Esophagus squamous epithelium (tissue), 5 donors: ENCODE measurements at regions not wholly inside any gene's neighbourhood (a gene's known extent, or its start where the extent isn't known, plus 50 kb on each side); places are given as distances from the start of the nearest gene placed in this dataset.

Experiments used
- DNase-seq: peaks from one replicate; lab custom pipeline; 2025; lab: John Stamatoyannopoulos, UW
- H3K27ac ChIP-seq, 4 donors: fragments of 200-600 bp; sonication (generic); one replicate each; pipeline ENCODE4 v1.5.1; 2016 to 2019; ENCODE audit warnings: mild to moderate bottlenecking in 1 of 4
- H3K27me3 ChIP-seq, 4 donors: fragments of 200-600 bp; sonication (generic); 1 replicate in 3 of 4; 2 replicates in 1 of 4; pipeline versions ENCODE4 v1.5.1 to v1.6.0; 2017 to 2021; ENCODE audit warnings: antibody characterized with exemption in 1 of 4
- H3K36me3 ChIP-seq, 3 donors: fragments of 200-600 bp; sonication (generic); one replicate each; pipeline ENCODE4 v1.5.1; 2016 to 2019
- H3K4me1 ChIP-seq, 3 donors: fragments of 200-600 bp; sonication (generic); one replicate each; pipeline ENCODE4 v1.5.1; 2017 to 2019
- H3K4me3 ChIP-seq, 4 donors: fragments of 200-600 bp; sonication (generic); 1 replicate in 3 of 4; 2 replicates in 1 of 4; pipeline ENCODE4 v1.5.1; 2016 to 2019; ENCODE audit warnings: mild to moderate bottlenecking in 2 of 4, moderate library complexity in 1 of 4
- H3K9me3 ChIP-seq, 3 donors: fragments of 200-600 bp; sonication (generic); one replicate each; pipeline ENCODE4 v1.5.1; 2016 to 2019
- CTCF ChIP-seq, 6 experiments: fragments of 450-650 bp in 4 of 6; fragments of 200-600 bp in 2 of 6; sonication (generic) in 2 of 6; IDR thresholded peaks; one replicate each; pipeline ENCODE4 v1.5.1; 2016 to 2019; ENCODE audit warnings: antibody characterized with exemption in 6 of 6, mild to moderate bottlenecking in 4 of 6, moderate library complexity in 4 of 6
- POLR2A ChIP-seq, 4 donors: fragments of 450-650 bp; IDR thresholded peaks; one replicate each; pipeline ENCODE4 v1.6.1; 2017; ENCODE audit warnings: antibody characterized with exemption in 4 of 4, mild to moderate bottlenecking in 4 of 4, moderate library complexity in 3 of 4
- WGBS, 2 donors: methylation state at CpG; one replicate each; pipeline ENCODE4 v1.1.5; 2018; 5-methylcytosine and 5-hydroxymethylcytosine counted together
- intact Hi-C: fragments of 100-400 bp; cut with DNase I; formaldehyde crosslinking; loops from one replicate; pipeline ENCODE4 v1.15.0; 2022
- donor health status: DM: yes; HTN: yes; CAD: no.

- DNase-seq, result no peak
- H3K4me3 ChIP-seq, result no peak overlapping the region
- WGBS, 2 donors, result 50 to 55% methylated on average over 3 of the region's 3 CpGs
- H3K27ac ChIP-seq, result no peak overlapping the region
- H3K9me3 ChIP-seq, result no peaks in the 10 kb centered on the region
- H3K27me3 ChIP-seq, result no peaks in the 10 kb centered on the region
- no peaks in the 10 kb centered on the region for H3K4me1 ChIP-seq
- TF ChIP-seq POLR2A (IDR thresholded peaks at IDR 0.05) (no peak), CTCF (IDR thresholded peaks at IDR 0.05) (no peak)
- H3K36me3 ChIP-seq, result no peaks in the 10 kb centered on the region
- intact Hi-C loops, result no loop called here
These were observed 1382.4 kb upstream of the ADGRB3 start for GRCh38 chr6:67252663-67253062.

GRCh38 chr6:67248077-67248476 lies 1387.0 kb upstream of the ADGRB3 start:
- TF ChIP-seq POLR2A (IDR thresholded peaks at IDR 0.05) (no peak), CTCF (IDR thresholded peaks at IDR 0.05) (no peak)
- no peaks in the 10 kb centered on the region for H3K36me3 ChIP-seq
- no peak for DNase-seq
- 72 to 74% methylated on average over 4 of the region's 4 CpGs for whole genome bisulfite sequencing, 2 donors
- H3K27ac ChIP-seq, result no peak overlapping the region
- no peaks in the 10 kb centered on the region for H3K9me3 ChIP-seq
- H3K4me3 ChIP-seq, result no peak overlapping the region
- no peaks in the 10 kb centered on the region for H3K27me3 ChIP-seq
- H3K4me1 ChIP-seq, result no peaks in the 10 kb centered on the region
- intact Hi-C loops, result no loop called here

GRCh38 chr6:67244037-67244436 lies 1391.0 kb upstream of the ADGRB3 start:
- no peak overlapping the region for H3K4me3 ChIP-seq
- DNase-seq, result no peak
- intact Hi-C loops, result no loop called here
- H3K27ac ChIP-seq, result no peak overlapping the region
- TF ChIP-seq POLR2A (IDR thresholded peaks at IDR 0.05) (no peak), CTCF (IDR thresholded peaks at IDR 0.05) (no peak)
- H3K36me3 ChIP-seq, result no peaks in the 10 kb centered on the region
- no peaks in the 10 kb centered on the region for H3K27me3 ChIP-seq
- 53 to 69% methylated on average over 1 to 2 of the region's 6 CpGs for WGBS, 2 donors
- peaks cover 0 to 7% (median 0%) of the 10 kb centered on the region in 3 donors for H3K9me3 ChIP-seq
- no peaks in the 10 kb centered on the region for H3K4me1 ChIP-seq

GRCh38 chr6:67237277-67237676 lies 1397.8 kb upstream of the ADGRB3 start:
- intact Hi-C loops, result no loop called here
- Histone ChIP-seq H3K27me3 (no peaks in the 10 kb centered on the region), H3K4me1 (no peaks in the 10 kb centered on the region), H3K36me3 (no peaks in the 10 kb centered on the region), H3K4me3 (no peak overlapping the region), H3K9me3 (peaks cover 0 to 11% (median 0%) of the 10 kb centered on the region in 3 donors), H3K27ac (no peak overlapping the region)
- no peak for DNase-seq
- TF ChIP-seq CTCF (IDR thresholded peaks at IDR 0.05) (no peak), POLR2A (IDR thresholded peaks at IDR 0.05) (no peak)
- WGBS, 2 donors, result 44 to 55% methylated on average over 1 of the region's 1 CpG

- Histone ChIP-seq H3K9me3 (no peaks in the 10 kb centered on the region), H3K36me3 (no peaks in the 10 kb centered on the region), H3K4me1 (no peaks in the 10 kb centered on the region), H3K4me3 (no peak overlapping the region), H3K27ac (no peak overlapping the region), H3K27me3 (no peaks in the 10 kb centered on the region)
- DNase-seq, result no peak
- TF ChIP-seq CTCF (IDR thresholded peaks at IDR 0.05) (no peak), POLR2A (IDR thresholded peaks at IDR 0.05) (no peak)
- intact Hi-C loops, result no loop called here
- WGBS, 2 donors, result 94 to 100% methylated on average over 1 of the region's 1 CpG
These were observed 1404.0 kb upstream of the ADGRB3 start for GRCh38 chr6:67231092-67231491.
